Peyer's patch (tissue), 4 donors: ENCODE measurements at regions not wholly inside any gene's neighbourhood (a gene's known extent, or its start where the extent isn't known, plus 50 kb on each side); places are given as distances from the start of the nearest gene placed in this dataset.

Experiments
- DNase-seq, 3 donors: peaks; one replicate each; pipeline ENCODE4 v3.0.0-alpha.2; 2017 to 2019
- H3K27ac ChIP-seq, 4 donors: fragments of 200-600 bp; sonication (generic); one replicate each; pipeline ENCODE4 v1.5.1; 2016 to 2019
- H3K27me3 ChIP-seq, 2 donors: fragments of 200-600 bp; sonication (generic); one replicate each; pipeline ENCODE4 v1.5.1; 2019
- H3K36me3 ChIP-seq, 3 donors: fragments of 200-600 bp; sonication (generic); one replicate each; pipeline ENCODE4 v1.5.1; 2016 to 2019
- H3K4me1 ChIP-seq, 4 donors: fragments of 200-600 bp; sonication (generic); one replicate each; pipeline ENCODE4 v1.5.1; 2016 to 2019
- H3K4me3 ChIP-seq, 4 donors: fragments of 200-600 bp; sonication (generic); 1 replicate in 3 of 4; 2 replicates in 1 of 4; pipeline ENCODE4 v1.5.1; 2016 to 2019; ENCODE audit warnings: mild to moderate bottlenecking in 1 of 4
- H3K9me3 ChIP-seq, 4 donors: fragments of 200-600 bp; sonication (generic); one replicate each; pipeline ENCODE4 v1.5.1; 2016 to 2019; ENCODE audit warnings: mild to moderate bottlenecking in 1 of 4
- CTCF ChIP-seq, 6 experiments: fragments of 450-650 bp in 4 of 6; fragments of 200-600 bp in 2 of 6; sonication (generic) in 1 of 6; IDR thresholded peaks; one replicate each; pipeline ENCODE4 v1.5.1; 2017 to 2019; ENCODE audit warnings: antibody characterized with exemption in 6 of 6, mild to moderate bottlenecking in 3 of 6, moderate library complexity in 1 of 6
- POLR2A ChIP-seq, 2 donors: fragments of 450-650 bp; IDR thresholded peaks; one replicate each; pipeline ENCODE4 v1.5.1; 2017; ENCODE audit warnings: antibody characterized with exemption in 2 of 2, mild to moderate bottlenecking in 2 of 2, moderate library complexity in 2 of 2

GRCh38 chr12:28988325-28988704 lies 160.8 kb upstream of the FAR2 start:
- H3K27me3 ChIP-seq = no peaks in the 10 kb centered on the region
- H3K27ac ChIP-seq = no peak overlapping the region
- DNase-seq = no peak
- no peaks in the 10 kb centered on the region for H3K4me1 ChIP-seq
- no peaks in the 10 kb centered on the region for H3K9me3 ChIP-seq
- H3K4me3 ChIP-seq = no peak overlapping the region
- TF ChIP-seq POLR2A (IDR thresholded peaks at IDR 0.05) (no peak), CTCF (IDR thresholded peaks at IDR 0.05) (no peak)
- no peaks in the 10 kb centered on the region for H3K36me3 ChIP-seq

- no peak for TF ChIP-seq POLR2A (IDR thresholded peaks at IDR 0.05)
- no peak for TF ChIP-seq CTCF (IDR thresholded peaks at IDR 0.05)
- Histone ChIP-seq H3K27ac (no peak overlapping the region), H3K27me3 (no peaks in the 10 kb centered on the region), H3K9me3 (no peaks in the 10 kb centered on the region), H3K36me3 (no peaks in the 10 kb centered on the region), H3K4me3 (no peak overlapping the region), H3K4me1 (no peaks in the 10 kb centered on the region)
- no peak for DNase-seq
These were observed 157.5 kb upstream of the FAR2 start for GRCh38 chr12:28991626-28992025.

GRCh38 chr12:28993720-28994119 lies 155.4 kb upstream of the FAR2 start:
- Histone ChIP-seq H3K27ac (no peak overlapping the region), H3K27me3 (no peaks in the 10 kb centered on the region), H3K4me1 (no peaks in the 10 kb centered on the region), H3K4me3 (no peak overlapping the region), H3K36me3 (no peaks in the 10 kb centered on the region), H3K9me3 (no peaks in the 10 kb centered on the region)
- no peak for DNase-seq
- TF ChIP-seq CTCF (IDR thresholded peaks at IDR 0.05) (no peak), POLR2A (IDR thresholded peaks at IDR 0.05) (no peak)

- H3K36me3 ChIP-seq = no peaks in the 10 kb centered on the region
- H3K27ac ChIP-seq = no peak overlapping the region
- TF ChIP-seq POLR2A (IDR thresholded peaks at IDR 0.05) (no peak), CTCF (IDR thresholded peaks at IDR 0.05) (no peak)
- DNase-seq = no peak
- no peaks in the 10 kb centered on the region for H3K27me3 ChIP-seq
- no peaks in the 10 kb centered on the region for H3K4me1 ChIP-seq
- H3K9me3 ChIP-seq = no peaks in the 10 kb centered on the region
- H3K4me3 ChIP-seq = no peak overlapping the region
These were observed 154.8 kb upstream of the FAR2 start for GRCh38 chr12:28994179-28994715.

- Histone ChIP-seq H3K27ac (no peak overlapping the region), H3K4me3 (no peak overlapping the region)
- no peak for DNase-seq
These were observed 152.4 kb upstream of the FAR2 start for GRCh38 chr12:28996688-28997087.

More at GRCh38 chr12:28996688-28997087, 152.4 kb upstream of the FAR2 start:
- TF ChIP-seq CTCF (IDR thresholded peaks at IDR 0.05) = no peak
- TF ChIP-seq POLR2A (IDR thresholded peaks at IDR 0.05) = no peak
- no peaks in the 10 kb centered on the region for H3K9me3 ChIP-seq
- no peaks in the 10 kb centered on the region for H3K4me1 ChIP-seq
- no peaks in the 10 kb centered on the region for H3K27me3 ChIP-seq
- no peaks in the 10 kb centered on the region for H3K36me3 ChIP-seq
